GM18867 (cell line): ENCODE measurements at regions not wholly inside any gene's neighbourhood (a gene's known extent, or its start where the extent isn't known, plus 50 kb on each side); places are given as distances from the start of the nearest gene placed in this dataset.
"Not testable (repeated sequence)": the region's sequence is repeated elsewhere in the genome, so short reads cannot be mapped to it uniquely, and the experiment has no call there.

Experiments used
- ATAC-seq: cut with Tn5 transposase; IDR thresholded peaks from one replicate; pipeline ENCODE4 v1.9.1; 2021; ENCODE audit warnings: mild to moderate bottlenecking, moderate library complexity; ENCODE audit not compliant: unreplicated experiment

GRCh38 chr12:91289906-91290305 is 107.3 kb upstream of the DCN start:
- no peak for ATAC-seq

GRCh38 chr12:91289072-91289471 is 106.5 kb upstream of the DCN start:
- ATAC-seq, result no peak

DNA sequence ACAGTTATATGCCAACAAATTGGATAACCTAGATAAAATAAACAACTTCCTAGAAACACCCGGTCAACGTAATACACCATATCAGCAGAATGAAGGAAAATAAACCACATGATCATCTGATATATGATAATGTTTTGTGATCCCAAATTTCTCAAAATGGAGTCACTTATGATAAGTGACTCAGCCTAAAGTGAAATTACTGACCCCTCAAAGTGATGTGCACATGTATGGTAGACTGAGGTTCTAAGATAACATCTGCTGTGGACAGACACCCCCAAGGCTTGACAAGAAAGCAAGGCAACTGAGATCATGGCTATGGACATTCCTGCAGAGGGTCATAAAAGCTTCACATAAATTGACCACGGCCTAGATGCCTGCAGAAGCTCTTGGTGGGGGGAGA is 105.1 kb upstream of the DCN start:
- no peak for ATAC-seq

- no peak for ATAC-seq
Measured at GRCh38 chr12:91278126-91278525, 95.5 kb upstream of the DCN start.

GRCh38 chr12:91276509-91276908 is 93.9 kb upstream of the DCN start:
- no peak for ATAC-seq

GRCh38 chr12:91275321-91275720 is 92.7 kb upstream of the DCN start:
- no peak for ATAC-seq

DNA sequence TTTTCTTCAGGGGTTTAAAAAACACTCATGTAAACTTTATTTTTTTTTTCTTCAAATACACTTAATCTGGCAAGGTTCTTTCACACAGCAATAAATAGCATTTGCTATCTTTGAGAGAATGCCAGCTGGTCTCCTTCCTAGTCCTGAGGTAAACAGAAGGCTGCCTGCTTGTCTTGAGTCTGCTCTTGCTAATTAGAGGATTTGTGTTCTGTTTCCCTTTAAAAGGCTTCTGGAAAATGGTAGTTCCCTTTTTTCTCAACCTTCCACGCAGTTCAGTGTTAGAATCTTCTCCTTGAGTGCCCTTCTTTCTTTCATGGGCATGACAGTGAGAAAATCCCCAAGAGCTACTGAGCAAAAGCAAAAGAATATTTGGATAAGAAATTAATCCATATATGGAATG is 92.3 kb upstream of the DCN start:
- ATAC-seq, result no peak

DNA sequence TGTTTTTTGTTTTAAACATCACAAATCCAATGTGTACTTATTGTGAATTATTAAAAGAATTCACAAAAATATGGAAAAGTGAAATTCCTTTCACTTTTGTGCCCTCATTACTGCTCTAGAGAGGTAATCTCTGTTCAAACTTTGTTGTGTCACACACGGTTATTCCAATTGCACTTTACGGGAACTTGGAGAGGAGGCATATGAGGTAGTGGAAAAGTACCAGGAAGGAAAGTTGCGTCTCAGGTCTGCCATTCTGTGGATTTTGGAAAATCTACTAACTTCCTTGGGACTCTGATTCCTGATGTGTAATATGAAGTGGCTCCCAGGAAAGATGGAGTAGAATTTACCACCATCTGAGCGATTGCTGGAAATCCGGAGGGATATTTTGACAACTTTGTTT is 90.9 kb upstream of the DCN start:
- no peak for ATAC-seq

DNA sequence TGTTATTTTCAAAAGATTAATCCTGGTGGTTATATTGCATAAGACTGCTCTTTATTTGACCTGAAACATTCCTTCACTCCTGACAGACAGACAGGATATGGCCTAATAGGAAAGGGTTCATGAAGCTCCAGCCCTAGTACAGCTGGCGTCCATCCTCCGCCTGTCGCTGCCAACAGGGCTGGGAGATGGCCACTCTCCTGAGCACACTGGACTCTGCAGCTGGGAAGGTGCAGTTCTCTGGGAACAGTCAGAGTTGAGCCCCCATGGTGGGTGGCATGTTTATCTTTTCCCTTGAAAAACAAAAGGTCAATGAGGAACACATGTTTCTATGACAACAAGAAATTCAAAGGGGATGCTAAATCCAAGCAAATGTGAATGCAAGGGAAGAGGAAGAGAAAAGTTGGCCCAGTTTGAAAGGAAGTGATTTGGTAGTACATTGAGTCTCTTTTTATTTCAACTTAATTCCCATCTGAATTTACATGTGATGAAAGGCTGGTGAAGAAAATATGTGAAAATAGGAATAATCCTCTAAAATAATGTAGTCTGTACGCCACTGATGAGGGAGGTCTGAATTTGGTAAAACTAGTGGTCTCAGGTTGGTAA is 89.9 kb upstream of the DCN start:
- ATAC-seq, result no peak

DNA sequence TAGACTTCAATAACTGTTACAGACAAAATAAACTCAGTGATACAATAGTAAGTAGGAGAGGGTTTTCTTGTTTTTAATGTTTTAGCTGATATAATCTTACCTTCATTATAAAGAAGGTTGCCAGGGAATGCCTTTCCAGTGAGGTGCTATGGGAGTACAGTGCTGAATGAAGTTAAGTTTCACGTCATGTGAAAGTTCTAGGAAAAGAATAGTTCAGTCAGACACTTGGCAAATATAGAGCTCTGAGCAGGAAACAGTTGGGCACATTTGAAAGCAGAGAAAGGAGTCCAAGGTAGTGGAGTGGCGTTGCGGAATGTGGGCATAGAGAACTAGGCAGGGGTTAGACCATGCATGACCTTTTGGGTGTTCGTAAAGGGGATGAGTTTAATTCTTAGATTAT is 88.6 kb upstream of the DCN start:
- no peak for ATAC-seq

GRCh38 chr12:91267039-91267438 is 84.4 kb upstream of the DCN start:
- ATAC-seq, result no peak

GRCh38 chr12:91264178-91264577 is 81.6 kb upstream of the DCN start:
- no peak for ATAC-seq

GRCh38 chr12:91261820-91262676 is 79.4 kb upstream of the DCN start:
- ATAC-seq, result no peak

DNA sequence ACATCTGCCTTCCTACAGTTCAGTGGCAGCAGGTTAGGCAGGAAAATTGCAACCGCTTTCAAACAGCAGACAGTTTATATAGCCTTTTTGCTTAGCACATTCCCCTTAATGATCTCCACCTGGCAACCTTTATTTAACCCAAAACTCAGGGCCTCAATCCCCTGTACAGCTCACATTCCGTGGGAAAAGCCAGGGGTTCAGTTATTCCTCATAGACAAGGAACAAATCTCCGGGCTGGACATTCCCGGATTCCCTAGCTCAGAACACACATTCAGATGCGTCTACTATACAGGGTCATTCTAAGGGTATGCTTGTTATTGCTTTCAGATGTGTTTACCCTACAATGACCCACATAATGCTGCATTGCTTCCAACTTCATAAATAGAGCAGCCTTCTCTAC is 73.8 kb upstream of the DCN start:
- no peak for ATAC-seq

DNA sequence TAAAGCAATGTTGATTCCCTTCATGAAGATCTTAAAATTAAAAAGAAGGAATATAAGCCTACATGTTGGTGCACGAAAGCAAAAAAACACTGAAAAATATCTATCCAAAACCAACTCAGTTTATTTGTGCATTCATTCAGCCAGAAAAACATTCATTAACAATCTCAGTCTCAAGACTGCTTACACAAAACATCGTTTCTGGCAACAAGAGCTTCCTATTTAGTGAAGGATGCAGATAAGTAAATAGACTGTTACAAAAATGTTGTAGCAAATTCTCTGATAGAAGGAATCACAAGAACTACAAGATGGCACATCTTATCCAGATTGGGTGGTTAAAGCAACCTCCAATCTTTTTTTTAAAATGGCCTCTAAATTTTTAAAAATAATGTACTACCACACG is 69.7 kb upstream of the DCN start:
- ATAC-seq, result no peak

GRCh38 chr12:91250273-91250665 is 67.7 kb upstream of the DCN start:
- no peak for ATAC-seq

DNA sequence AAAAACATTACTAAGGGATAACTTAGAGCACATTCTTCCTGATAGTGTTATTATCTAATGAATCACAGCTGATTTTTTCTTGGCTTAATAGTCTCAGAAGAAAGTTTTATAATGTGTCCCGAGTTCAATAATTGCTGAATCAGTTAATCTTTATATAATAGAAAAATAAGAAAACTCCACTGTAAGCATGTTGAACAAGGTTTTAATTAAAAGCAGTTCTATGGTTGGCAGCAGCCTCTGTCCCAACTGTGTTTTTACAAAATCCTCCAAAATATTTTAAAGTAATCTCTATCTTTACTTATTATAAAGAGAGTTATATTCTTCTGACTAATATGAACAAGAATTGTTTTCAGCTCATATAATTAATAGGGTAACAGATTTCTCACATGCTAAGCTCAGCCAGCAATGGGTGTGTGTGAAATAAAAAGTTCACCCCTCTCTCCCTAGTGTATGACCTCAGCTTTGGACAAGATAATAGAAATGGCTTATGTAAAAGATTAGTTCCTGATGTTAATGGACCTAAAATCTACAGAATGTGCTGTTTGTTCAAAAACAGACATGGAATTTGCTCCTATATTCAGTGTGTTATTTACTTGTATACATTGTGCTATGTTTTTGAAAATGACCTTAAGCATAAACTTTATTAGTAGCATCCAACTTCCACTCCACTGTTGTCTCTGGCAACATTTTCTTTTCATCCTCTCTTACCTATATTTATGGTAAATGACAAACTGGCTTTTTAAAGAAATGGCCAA is 67.1 kb upstream of the DCN start:
- ATAC-seq, result no peak

GRCh38 chr12:91249054-91249453 is 66.4 kb upstream of the DCN start:
- ATAC-seq, result no peak

DNA sequence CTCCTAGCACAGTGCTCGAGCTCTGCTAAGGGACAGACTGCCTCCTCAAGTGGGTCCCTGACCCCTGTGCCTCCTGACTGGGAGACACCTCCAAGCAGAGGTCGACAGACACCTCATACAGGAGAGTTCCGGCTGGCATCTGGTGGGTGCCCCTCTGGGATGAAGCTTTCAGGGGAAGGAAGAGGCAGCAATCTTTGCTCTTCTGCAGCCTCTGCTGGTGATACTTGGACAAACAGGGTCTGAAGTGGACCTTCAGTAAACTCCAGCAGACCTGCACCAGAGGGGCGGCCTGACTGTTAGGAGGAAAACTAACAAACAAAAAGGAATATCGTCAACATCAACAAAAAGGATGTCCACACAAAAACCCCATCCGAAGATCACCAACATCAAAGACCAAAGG is 60.6 kb upstream of the DCN start:
- not testable (repeated sequence) for ATAC-seq

GRCh38 chr12:91241756-91242155 is 59.1 kb upstream of the DCN start:
- no peak for ATAC-seq

GRCh38 chr12:91240386-91241095 is 57.9 kb upstream of the DCN start:
- no peak for ATAC-seq
